ENCODE measurements at regions not wholly inside any gene's neighbourhood (a gene's known extent, or its start where the extent isn't known, plus 50 kb on each side); places are given as distances from the start of the nearest gene placed in this dataset.
"Not testable (repeated sequence)": the region's sequence is repeated elsewhere in the genome, so short reads cannot be mapped to it uniquely, and the experiment has no call there.

- no peak for DNase-seq
Observed at GRCh38 chr9:26229324-26230054, 551.2 kb upstream of the TUSC1 start.

- DNase-seq = no peak
Observed at GRCh38 chr9:26228273-26228672, 550.0 kb upstream of the TUSC1 start.

GRCh38 chr9:26221290-26221689 is 543.0 kb upstream of the TUSC1 start:
- DNase-seq = no peak

GRCh38 chr9:26220367-26220766 is 542.1 kb upstream of the TUSC1 start:
- no peak for DNase-seq

- no peak for DNase-seq
Observed at GRCh38 chr9:26219961-26220360, 541.7 kb upstream of the TUSC1 start.

GRCh38 chr9:26216702-26217101 is 538.5 kb upstream of the TUSC1 start:
- no peak for DNase-seq

GRCh38 chr9:26214713-26215444 is 536.6 kb upstream of the TUSC1 start:
- not testable (repeated sequence) for DNase-seq

- DNase-seq = peak in 9 of 14 donors; percentile 5 to 52 (median 20)
Observed at GRCh38 chr9:26210338-26210851, 532.2 kb upstream of the TUSC1 start.

GRCh38 chr9:26205261-26205660 is 527.0 kb upstream of the TUSC1 start:
- no peak for DNase-seq

- no peak for DNase-seq
Observed at GRCh38 chr9:26193237-26193636, 515.0 kb upstream of the TUSC1 start.

- no peak for DNase-seq
Observed at GRCh38 chr9:26191711-26192110, 513.5 kb upstream of the TUSC1 start.

GRCh38 chr9:26181836-26182235 is 503.6 kb upstream of the TUSC1 start:
- DNase-seq = no peak

- no peak for DNase-seq
Observed at GRCh38 chr9:26176628-26177027, 498.4 kb upstream of the TUSC1 start.

GRCh38 chr9:26175264-26175663 is 497.0 kb upstream of the TUSC1 start:
- DNase-seq = no peak

GRCh38 chr9:26172301-26172700 is 494.1 kb upstream of the TUSC1 start:
- no peak for DNase-seq

GRCh38 chr9:26171691-26172090 is 493.4 kb upstream of the TUSC1 start:
- no peak for DNase-seq

GRCh38 chr9:26170190-26170589 is 491.9 kb upstream of the TUSC1 start:
- DNase-seq = no peak

GRCh38 chr9:26169708-26170107 is 491.5 kb upstream of the TUSC1 start:
- DNase-seq = no peak

GRCh38 chr9:26166537-26166936 is 488.3 kb upstream of the TUSC1 start:
- no peak for DNase-seq

GRCh38 chr9:26165426-26165825 is 487.2 kb upstream of the TUSC1 start:
- DNase-seq = no peak

- DNase-seq = no peak
Observed at GRCh38 chr9:26163931-26164330, 485.7 kb upstream of the TUSC1 start.

GRCh38 chr9:26159575-26160392 is 481.5 kb upstream of the TUSC1 start:
- no peak for DNase-seq

- DNase-seq = no peak
Observed at GRCh38 chr9:26158631-26159150, 480.4 kb upstream of the TUSC1 start.

Data from C1 segment of cervical spinal cord (tissue), 14 donors.